Natural killer cell (primary cell): ENCODE measurements at regions not wholly inside any gene's neighbourhood (a gene's known extent, or its start where the extent isn't known, plus 50 kb on each side); places are given as distances from the start of the nearest gene placed in this dataset.

Source experiments
- ATAC-seq, 3 donors: fragments of 150-1000 bp in 2 of 3; fragments of 200-7000 bp in 1 of 3; cut with Tn5 transposase; 1 replicate in 1 of 3; 2 replicates in 2 of 3; pipeline ENCODE4 v1.10.0; 2021; ENCODE audit warnings: mild to moderate bottlenecking in 2 of 3, moderate library complexity in 2 of 3
- DNase-seq, 2 donors: peaks; one replicate each; pipeline versions ENCODE4 v3.0.0 to v3.0.0-alpha.2; 2013 to 2021; ENCODE audit warnings: mixed read lengths in 1 of 2
- H3K27ac ChIP-seq: one replicate; pipeline ENCODE4 v1.5.1; 2013; ENCODE audit warnings: mild to moderate bottlenecking, low read length
- H3K27me3 ChIP-seq: one replicate; pipeline ENCODE4 v1.6.1; 2013; ENCODE audit warnings: low read length; ENCODE audit not compliant: control insufficient read depth, insufficient read depth
- H3K36me3 ChIP-seq: one replicate; pipeline ENCODE4 v1.6.1; 2013; ENCODE audit warnings: low read length; ENCODE audit not compliant: control insufficient read depth, insufficient read depth
- H3K4me1 ChIP-seq: one replicate; pipeline ENCODE4 v1.6.1; 2013; ENCODE audit warnings: low read length; ENCODE audit not compliant: control insufficient read depth, insufficient read depth
- H3K4me3 ChIP-seq: one replicate; pipeline ENCODE4 v1.5.1; 2013; ENCODE audit warnings: low read length
- H3K9me3 ChIP-seq: one replicate; pipeline ENCODE4 v1.6.1; 2013; ENCODE audit warnings: low read length; ENCODE audit not compliant: control insufficient read depth, insufficient read depth
- H3K27ac Mint-ChIP-seq, 2 donors: one replicate each; pipeline ENCODE4 v1.8.0; 2022; ENCODE audit warnings: mild to moderate bottlenecking in 2 of 2, mixed read lengths in 2 of 2, moderate library complexity in 1 of 2
- H3K27me3 Mint-ChIP-seq, 2 donors: one replicate each; pipeline ENCODE4 v1.8.0; 2022; ENCODE audit warnings: low read depth in 2 of 2, mixed read lengths in 2 of 2
- H3K36me3 Mint-ChIP-seq: one replicate; pipeline ENCODE4 v1.8.0; 2022; ENCODE audit warnings: mixed read lengths
- H3K4me1 Mint-ChIP-seq, 2 donors: one replicate each; pipeline ENCODE4 v1.8.0; 2022; ENCODE audit warnings: mixed read lengths in 2 of 2
- H3K4me3 Mint-ChIP-seq: one replicate; pipeline ENCODE4 v1.8.0; 2022; ENCODE audit warnings: mild to moderate bottlenecking, moderate library complexity, mixed read lengths
- H3K9me3 Mint-ChIP-seq, 2 donors: one replicate each; pipeline ENCODE4 v1.8.0; 2022; ENCODE audit warnings: mixed read lengths in 2 of 2
- CTCF ChIP-seq: fragments of 200-600 bp; IDR thresholded peaks from one replicate; pipeline ENCODE4 v1.8.0; 2022; ENCODE audit warnings: antibody characterized with exemption
- WGBS: methylation state at CpG from one replicate; pipeline ENCODE4 v1.1.7; 2013; ENCODE audit warnings: missing lambda C conversion rate; ENCODE audit not compliant: insufficient coverage; 5-methylcytosine and 5-hydroxymethylcytosine counted together
- intact Hi-C: fragments of 100-400 bp; cut with micrococcal nuclease; formaldehyde crosslinking; loops from one replicate; pipeline ENCODE4 v1.14.2; 2022

- H3K4me3 Mint-ChIP-seq: no peak overlapping the region
- Histone ChIP-seq H3K9me3 (no peaks in the 10 kb centered on the region), H3K27ac (no peak overlapping the region), H3K4me1 (no peaks in the 10 kb centered on the region), H3K27me3 (no peaks in the 10 kb centered on the region), H3K36me3 (no peaks in the 10 kb centered on the region), H3K4me3 (no peak overlapping the region)
- ATAC-seq (no peak), DNase-seq (no peak)
- 80% methylated on average over 8 of the region's 8 CpGs for WGBS
- intact Hi-C loops: no loop called here
- H3K27me3 Mint-ChIP-seq: peaks cover 4 to 7% of the 10 kb centered on the region in 2 donors
- H3K9me3 Mint-ChIP-seq: no peaks in the 10 kb centered on the region
- H3K27ac Mint-ChIP-seq: no peak overlapping the region
- no peaks in the 10 kb centered on the region for H3K4me1 Mint-ChIP-seq
- no peaks in the 10 kb centered on the region for H3K36me3 Mint-ChIP-seq
- no peak for TF ChIP-seq CTCF
Measured at GRCh38 chr2:120429586-120430500, 83.9 kb downstream of the INHBB start.

DNA sequence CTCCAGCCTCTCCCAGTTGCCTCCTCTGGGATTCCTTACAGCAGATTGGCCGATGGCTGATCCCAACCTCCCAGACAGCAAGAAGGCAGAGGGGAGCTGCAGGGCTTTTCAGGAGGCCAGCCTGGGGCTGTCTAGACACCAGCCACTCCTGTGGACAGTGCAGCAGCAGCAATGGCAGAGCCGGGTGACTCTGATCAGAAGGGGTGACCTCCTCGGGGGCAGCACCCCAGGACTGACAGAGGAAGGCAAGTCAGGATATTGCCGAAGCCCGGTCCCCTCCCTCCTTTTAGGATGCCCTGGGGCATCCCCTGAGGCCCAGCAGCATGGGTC is 84.5 kb downstream of the INHBB start:
- Mint-ChIP-seq H3K27ac (no peak overlapping the region), H3K4me1 (no peaks in the 10 kb centered on the region), H3K9me3 (no peaks in the 10 kb centered on the region), H3K27me3 (peaks cover 4 to 7% of the 10 kb centered on the region in 2 donors), H3K4me3 (no peak overlapping the region), H3K36me3 (no peaks in the 10 kb centered on the region)
- H3K4me1 ChIP-seq: no peaks in the 10 kb centered on the region
- H3K27ac ChIP-seq: no peak overlapping the region
- H3K27me3 ChIP-seq: no peaks in the 10 kb centered on the region
- H3K4me3 ChIP-seq: no peak overlapping the region
- 77% methylated on average over 5 of the region's 5 CpGs for WGBS
- TF ChIP-seq CTCF: no peak
- DNase-seq: no peak
- no peak for ATAC-seq
- no peaks in the 10 kb centered on the region for H3K36me3 ChIP-seq
- intact Hi-C loops: no loop called here
- H3K9me3 ChIP-seq: no peaks in the 10 kb centered on the region

DNA sequence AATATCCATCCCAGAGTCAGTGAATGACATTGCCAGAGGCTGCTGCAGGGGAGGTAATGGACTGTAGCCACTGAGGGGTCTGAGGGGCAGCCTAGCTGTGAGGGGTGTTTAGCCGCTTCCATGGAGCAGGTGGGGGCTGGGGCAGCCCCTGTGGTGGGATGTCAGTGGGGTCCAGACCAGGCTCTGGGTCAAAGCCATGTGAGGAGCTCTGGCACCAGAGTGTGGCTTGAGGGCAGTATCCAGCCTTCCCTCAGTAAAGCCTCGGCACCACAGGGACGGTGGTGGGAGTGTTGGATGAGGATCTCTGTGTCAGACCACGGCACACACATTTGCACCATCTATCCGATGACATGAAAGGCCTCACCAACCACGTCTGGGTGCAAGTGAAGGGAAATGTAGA is 85.0 kb downstream of the INHBB start:
- DNase-seq (no peak), ATAC-seq (no peak)
- WGBS: 91% methylated on average over 6 of the region's 6 CpGs
- no peak overlapping the region for H3K27ac Mint-ChIP-seq
- Histone ChIP-seq H3K4me1 (no peaks in the 10 kb centered on the region), H3K27me3 (no peaks in the 10 kb centered on the region), H3K4me3 (no peak overlapping the region), H3K9me3 (no peaks in the 10 kb centered on the region), H3K27ac (no peak overlapping the region), H3K36me3 (no peaks in the 10 kb centered on the region)
- TF ChIP-seq CTCF: no peak
- peaks cover 4 to 7% of the 10 kb centered on the region in 2 donors for H3K27me3 Mint-ChIP-seq
- no peaks in the 10 kb centered on the region for H3K9me3 Mint-ChIP-seq
- H3K4me1 Mint-ChIP-seq: no peaks in the 10 kb centered on the region
- no peaks in the 10 kb centered on the region for H3K36me3 Mint-ChIP-seq
- no peak overlapping the region for H3K4me3 Mint-ChIP-seq
- intact Hi-C loops: no loop called here
